Left lung (tissue), 4 donors: ENCODE measurements at regions not wholly inside any gene's neighbourhood (a gene's known extent, or its start where the extent isn't known, plus 50 kb on each side); places are given as distances from the start of the nearest gene placed in this dataset.
A peak's percentile ranks its signal among the peaks of the same experiment; 100 is the strongest.

ENCODE experiments used
- ATAC-seq: fragments of 200-7000 bp; cut with Tn5 transposase; one replicate; pipeline ENCODE4 v1.9.1; 2020; ENCODE audit warnings: moderate library complexity
- DNase-seq, 4 donors: peaks; one replicate each; pipeline ENCODE4 v3.0.0-alpha.2; 2013 to 2020
- H3K27ac ChIP-seq, 2 donors: fragments of 200-600 bp; sonication (generic) in 1 of 2; one replicate each; pipeline versions ENCODE4 v1.5.0 to v1.8.0; 2020 to 2021
- H3K27me3 ChIP-seq, 2 donors: fragments of 200-600 bp; sonication (generic) in 1 of 2; one replicate each; pipeline versions ENCODE4 v1.5.0 to v1.8.0; 2020 to 2021
- H3K36me3 ChIP-seq, 2 donors: fragments of 200-600 bp; sonication (generic) in 1 of 2; one replicate each; pipeline versions ENCODE4 v1.5.0 to v1.8.0; 2020 to 2021
- H3K4me1 ChIP-seq, 2 donors: fragments of 200-600 bp; one replicate each; pipeline ENCODE4 v1.8.0; 2021
- H3K4me3 ChIP-seq, 2 donors: fragments of 200-600 bp; sonication (generic) in 1 of 2; one replicate each; pipeline versions ENCODE4 v1.5.0 to v1.8.0; 2020 to 2021; ENCODE audit warnings: mild to moderate bottlenecking in 1 of 2
- H3K9me3 ChIP-seq, 2 donors: fragments of 200-600 bp; sonication (generic) in 1 of 2; one replicate each; pipeline versions ENCODE4 v1.5.0 to v1.8.0; 2020 to 2021
- intact Hi-C, 2 donors: fragments of 100-400 bp; cut with DNase I; formaldehyde crosslinking; loops; one replicate each; pipeline versions ENCODE4 v1.11.2 to v1.14.2; 2022
- TF ChIP-seq, protein P1 (sequence below), 2 donors: fragments of 200-600 bp; sonication (generic) in 1 of 2; IDR thresholded peaks; one replicate each; pipeline versions ENCODE4 v1.5.0 to v1.8.0; 2021; ENCODE audit warnings: antibody characterized with exemption in 2 of 2
- donor health status: DM: no; HTN: yes; CAD: no.
- donor health status: DM: no; HTN: no; CAD: no.

DNA sequence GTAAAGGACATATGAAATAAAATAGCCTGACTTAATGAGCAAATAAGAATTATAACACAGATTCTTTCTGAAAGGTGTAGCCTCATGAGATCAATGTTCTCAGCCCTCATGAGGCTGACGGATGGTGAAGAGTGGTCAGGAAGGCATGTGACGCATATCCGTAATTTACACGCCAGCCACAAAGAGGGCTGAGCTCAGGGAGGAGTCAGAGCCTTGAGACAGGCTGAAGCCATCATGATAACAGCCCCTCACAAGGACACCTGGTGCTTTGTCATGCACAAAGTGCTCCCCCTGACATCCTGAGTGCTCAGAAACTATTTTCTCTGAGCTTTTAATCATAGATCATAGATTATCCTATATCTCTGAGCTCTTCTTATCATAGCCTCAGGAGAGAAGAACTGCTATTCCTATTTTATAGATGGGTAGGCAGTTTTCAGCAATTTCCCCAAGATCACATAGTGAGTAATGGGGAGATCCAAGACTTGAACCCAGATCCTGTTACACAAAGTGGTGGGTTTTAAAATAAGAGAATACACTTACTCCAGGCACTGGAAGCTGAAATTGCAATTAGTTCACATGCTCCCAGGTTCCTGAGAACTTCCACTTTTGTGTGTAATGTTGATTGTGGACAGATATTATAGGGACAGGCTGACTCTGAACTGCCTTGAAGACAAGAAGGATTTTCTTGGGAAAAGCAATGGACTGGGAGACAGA lies 267.1 kb downstream of the RPLP1 start:
- peak in 1 of 4 donors; percentile 65 for DNase-seq
- peaks cover 4 to 81% of the 10 kb centered on the region in 2 donors for H3K4me1 ChIP-seq
- intact Hi-C loops: no loop called here
- no peaks in the 10 kb centered on the region for H3K36me3 ChIP-seq
- H3K4me3 ChIP-seq: no peak overlapping the region
- H3K27ac ChIP-seq: peak overlapping the region; percentile 53 to 91
- peak; percentile 65 for ATAC-seq
- no peaks in the 10 kb centered on the region for H3K27me3 ChIP-seq
- TF ChIP-seq, protein P1, sequence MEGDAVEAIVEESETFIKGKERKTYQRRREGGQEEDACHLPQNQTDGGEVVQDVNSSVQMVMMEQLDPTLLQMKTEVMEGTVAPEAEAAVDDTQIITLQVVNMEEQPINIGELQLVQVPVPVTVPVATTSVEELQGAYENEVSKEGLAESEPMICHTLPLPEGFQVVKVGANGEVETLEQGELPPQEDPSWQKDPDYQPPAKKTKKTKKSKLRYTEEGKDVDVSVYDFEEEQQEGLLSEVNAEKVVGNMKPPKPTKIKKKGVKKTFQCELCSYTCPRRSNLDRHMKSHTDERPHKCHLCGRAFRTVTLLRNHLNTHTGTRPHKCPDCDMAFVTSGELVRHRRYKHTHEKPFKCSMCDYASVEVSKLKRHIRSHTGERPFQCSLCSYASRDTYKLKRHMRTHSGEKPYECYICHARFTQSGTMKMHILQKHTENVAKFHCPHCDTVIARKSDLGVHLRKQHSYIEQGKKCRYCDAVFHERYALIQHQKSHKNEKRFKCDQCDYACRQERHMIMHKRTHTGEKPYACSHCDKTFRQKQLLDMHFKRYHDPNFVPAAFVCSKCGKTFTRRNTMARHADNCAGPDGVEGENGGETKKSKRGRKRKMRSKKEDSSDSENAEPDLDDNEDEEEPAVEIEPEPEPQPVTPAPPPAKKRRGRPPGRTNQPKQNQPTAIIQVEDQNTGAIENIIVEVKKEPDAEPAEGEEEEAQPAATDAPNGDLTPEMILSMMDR (IDR thresholded peaks at IDR 0.05): no peak
- H3K9me3 ChIP-seq: no peaks in the 10 kb centered on the region

DNA sequence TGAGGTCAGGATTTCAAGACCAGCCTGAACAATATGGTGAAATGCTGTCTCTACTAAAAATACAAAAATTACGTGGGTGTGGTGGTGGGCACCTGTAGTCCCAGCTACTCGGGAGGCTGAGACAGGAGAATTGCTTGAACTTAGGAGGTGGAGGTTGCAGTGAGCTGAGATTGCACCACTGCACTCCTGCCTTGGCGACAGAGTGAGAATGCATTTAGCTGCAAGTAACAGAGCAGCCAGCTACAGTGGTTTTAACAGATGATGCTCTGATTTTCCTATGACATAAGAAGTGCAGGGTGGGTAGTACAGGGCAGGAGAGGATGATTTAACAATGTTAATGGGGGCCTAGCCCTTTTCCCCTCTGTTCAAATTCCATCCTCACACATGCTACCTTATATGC lies 267.9 kb downstream of the RPLP1 start:
- peak overlapping the region in 1 of 2 donors; percentile 91 for H3K27ac ChIP-seq
- intact Hi-C loops: no loop called here

DNA sequence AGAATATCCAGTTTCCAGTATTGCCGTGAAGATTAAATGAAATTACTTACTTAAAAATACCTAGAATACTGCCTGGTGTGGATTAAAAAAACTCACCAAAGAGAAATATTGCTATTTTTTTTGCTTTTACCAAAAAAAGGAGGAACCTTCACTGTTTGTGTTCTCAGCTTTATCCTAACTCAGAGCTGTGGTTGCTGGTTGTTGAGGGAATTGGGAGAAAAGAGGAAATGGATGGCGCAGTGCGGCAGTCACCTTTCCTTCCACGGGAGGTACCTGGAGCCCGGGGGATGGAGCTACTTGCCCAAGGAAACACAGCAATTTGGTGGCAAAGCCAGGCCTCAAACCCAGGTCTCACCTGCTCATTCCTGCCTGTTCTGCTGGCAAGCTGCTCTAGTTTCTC lies 270.3 kb downstream of the RPLP1 start:
- no peak for ATAC-seq
- intact Hi-C loops: no loop called here
- H3K4me1 ChIP-seq: peaks cover 4 to 97% of the 10 kb centered on the region in 2 donors
- DNase-seq: no peak
- no peaks in the 10 kb centered on the region for H3K9me3 ChIP-seq
- no peaks in the 10 kb centered on the region for H3K36me3 ChIP-seq
- TF ChIP-seq, protein P1 (IDR thresholded peaks at IDR 0.05): no peak
- no peak overlapping the region for H3K4me3 ChIP-seq
- H3K27me3 ChIP-seq: no peaks in the 10 kb centered on the region
- peak overlapping the region in 1 of 2 donors; percentile 91 for H3K27ac ChIP-seq

More for the DNA sequence above, 267.9 kb downstream of the RPLP1 start:
- Histone ChIP-seq H3K27me3 (no peaks in the 10 kb centered on the region), H3K9me3 (no peaks in the 10 kb centered on the region), H3K4me3 (no peak overlapping the region), H3K4me1 (peaks cover 4 to 83% of the 10 kb centered on the region in 2 donors), H3K36me3 (no peaks in the 10 kb centered on the region)
- DNase-seq (no peak), ATAC-seq (no peak)
- TF ChIP-seq, protein P1 (IDR thresholded peaks at IDR 0.05): no peak

DNA sequence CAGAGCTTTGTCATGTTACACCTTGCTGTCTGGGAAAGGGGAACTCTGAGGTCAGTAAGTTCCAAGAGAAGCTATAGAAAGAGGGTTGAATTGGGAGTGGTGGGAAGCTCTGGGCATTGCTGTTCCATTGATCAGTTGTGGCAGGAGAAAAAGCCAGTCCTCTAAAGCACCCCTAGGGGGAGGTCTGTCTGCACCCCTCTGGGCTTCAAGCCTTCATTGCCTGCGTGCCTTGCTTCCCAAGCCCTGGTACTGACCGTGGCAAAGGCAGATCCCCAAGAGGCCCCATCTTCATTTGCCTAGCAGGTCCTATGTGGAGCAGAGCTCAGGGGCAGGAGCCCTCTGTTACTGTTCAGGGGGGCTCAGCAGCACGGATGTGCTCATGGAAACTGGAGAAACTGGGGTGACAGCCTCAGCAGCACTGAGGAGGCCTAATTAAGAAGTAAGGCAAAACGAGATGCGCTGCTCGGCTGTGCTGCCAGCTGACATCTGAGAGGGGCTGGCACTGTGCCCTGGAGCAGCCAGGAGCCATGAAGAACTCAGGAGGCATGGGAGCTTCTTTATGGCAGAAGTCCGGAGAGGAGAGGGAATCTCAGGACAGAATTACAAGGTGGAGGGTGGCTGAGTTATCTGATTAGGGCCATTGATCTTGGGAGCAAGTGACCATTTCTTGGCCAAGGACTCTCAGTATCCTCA lies 270.9 kb downstream of the RPLP1 start:
- intact Hi-C loops: no loop called here
- Histone ChIP-seq H3K4me1 (peaks cover 4 to 97% of the 10 kb centered on the region in 2 donors), H3K36me3 (no peaks in the 10 kb centered on the region), H3K9me3 (no peaks in the 10 kb centered on the region), H3K4me3 (no peak overlapping the region), H3K27ac (peak overlapping the region in 1 of 2 donors; percentile 91), H3K27me3 (no peaks in the 10 kb centered on the region)
- TF ChIP-seq, protein P1 (IDR thresholded peaks at IDR 0.05): no peak
- DNase-seq (no peak), ATAC-seq (no peak)

DNA sequence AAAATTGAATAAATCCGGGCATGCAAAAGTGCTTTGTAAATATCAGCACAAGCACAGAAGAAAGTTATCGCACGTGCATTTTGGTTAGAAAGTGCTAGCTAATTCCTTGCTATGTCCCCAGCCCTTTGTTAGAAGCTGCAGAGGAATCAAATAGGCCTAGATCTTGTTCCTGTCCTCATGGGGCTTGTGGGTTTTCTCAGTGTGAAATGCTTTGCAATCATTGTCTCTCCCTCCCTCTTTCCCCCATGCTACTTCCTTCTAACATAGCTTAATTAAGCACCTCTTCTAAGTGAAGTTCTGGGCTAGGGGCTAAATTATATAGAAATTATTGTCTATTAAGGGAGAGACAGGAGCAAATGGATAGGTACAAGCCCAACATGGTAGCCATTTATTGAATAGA lies 271.7 kb downstream of the RPLP1 start:
- intact Hi-C loops: no loop called here
- DNase-seq: no peak
- H3K9me3 ChIP-seq: no peaks in the 10 kb centered on the region
- peak overlapping the region in 1 of 2 donors; percentile 91 for H3K27ac ChIP-seq
- TF ChIP-seq, protein P1 (IDR thresholded peaks at IDR 0.05): no peak
- H3K36me3 ChIP-seq: no peaks in the 10 kb centered on the region
- no peak overlapping the region for H3K4me3 ChIP-seq
- no peaks in the 10 kb centered on the region for H3K27me3 ChIP-seq
- no peak for ATAC-seq
- peaks cover 4 to 96% of the 10 kb centered on the region in 2 donors for H3K4me1 ChIP-seq
